ENCODE measurements at regions not wholly inside any gene's neighbourhood (a gene's known extent, or its start where the extent isn't known, plus 50 kb on each side); places are given as distances from the start of the nearest gene placed in this dataset.
"Not testable (repeated sequence)": the region's sequence is repeated elsewhere in the genome, so short reads cannot be mapped to it uniquely, and the experiment has no call there.

- not testable (repeated sequence) for TF ChIP-seq POU2F2, POLR2A, POLR2AphosphoS5, SPI1 (IDR thresholded peaks at IDR 0.05; ENCODE audit: low read depth, low read length)
Measured at GRCh38 chr1:70593551-70593950, 182.5 kb downstream of the CTH start.

Data from GM12891 (cell line).